K562 (cell line): ENCODE measurements at regions not wholly inside any gene's neighbourhood (a gene's known extent, or its start where the extent isn't known, plus 50 kb on each side); places are given as distances from the start of the nearest gene placed in this dataset.

ENCODE experiments used
- ATAC-seq: fragments of 200-7000 bp; cut with Tn5 transposase; 3 replicates; pipeline ENCODE4 v1.9.1; 2020; ENCODE audit warnings: moderate library complexity
- BruUV-seq: library from RNA; stranded (reverse); fragments of 400-500 nt; replicated peaks from 2 replicates; lab custom pipeline; 2021; lab: Mats Ljungman, UMichigan
- CTCF ChIA-PET: fragments of 300-600 bp; formaldehyde crosslinking; extraction: SDS; loops from one replicate; lab custom pipeline; 2021; ENCODE audit warnings: low intra/inter-chr PET ratio; lab: Yijun Ruan, JAX
- POLR2A ChIA-PET: fragments of 300-600, 350-650 bp; sonication (Branson Sonifier 250); formaldehyde crosslinking; extraction: SDS; loops from one replicate; lab custom pipeline; 2021; ENCODE audit warnings: antibody characterized with exemption, inconsistent platforms; lab: Yijun Ruan, JAX
- DNase-seq, 4 experiments: peaks; one replicate each; pipeline versions ENCODE4 v3.0.0 to v3.0.0-alpha.2; 2011 to 2018; ENCODE audit warnings: low spot score in 3 of 4, mixed read lengths in 3 of 4; ENCODE audit errors: extremely low read depth in 1 of 4
- FAIRE-seq: peaks from 2 replicates; lab custom pipeline; 2011; peaks lifted over from hg19 to GRCh38; lab: Jason Lieb, UNC
- H2AFZ ChIP-seq: 2 replicates; pipeline ENCODE4 v1.6.0; 2011; ENCODE audit warnings: low read depth, low read length, control low read depth, inconsistent platforms
- H3K27ac ChIP-seq: fragments of 200-600 bp; 3 replicates; pipeline ENCODE4 v1.8.0; 2011; ENCODE audit warnings: low read depth, mild to moderate bottlenecking, control low read depth, inconsistent platforms, low read length, moderate library complexity, mixed read lengths; ENCODE audit errors: extremely low read depth
- H3K27me3 ChIP-seq, 2 experiments: fragments of 300-600 bp in 1 of 2; 2 replicates in 1 of 2; 3 replicates in 1 of 2; pipeline versions ENCODE4 v1.6.0 to v1.8.0; 2011; ENCODE audit warnings: inconsistent platforms in 2 of 2, low read length in 2 of 2, mild to moderate bottlenecking in 1 of 2, mixed read lengths in 1 of 2, moderate library complexity in 1 of 2; ENCODE audit not compliant: control insufficient read depth in 2 of 2, insufficient read depth in 2 of 2
- H3K36me3 ChIP-seq: fragments of 300-600 bp; 3 replicates; pipeline ENCODE4 v1.8.0; 2011; ENCODE audit warnings: mild to moderate bottlenecking, low read length, inconsistent platforms; ENCODE audit not compliant: control insufficient read depth, insufficient read depth
- H3K4me1 ChIP-seq, 2 experiments: fragments of 200-600 bp in 1 of 2; replicated peaks in 1 of 2; 2 replicates in 1 of 2; 3 replicates in 1 of 2; pipeline versions ENCODE4 v1.5.1 to v1.8.0; 2011; ENCODE audit warnings: inconsistent platforms in 2 of 2, low read length in 2 of 2, mild to moderate bottlenecking in 1 of 2, mixed read lengths in 1 of 2, moderate library complexity in 1 of 2; ENCODE audit not compliant: control insufficient read depth in 2 of 2, insufficient read depth in 2 of 2
- H3K4me2 ChIP-seq: 2 replicates; pipeline ENCODE4 v1.6.1; 2011; ENCODE audit warnings: low read length, control low read depth, inconsistent platforms, mixed read lengths; ENCODE audit not compliant: insufficient read depth
- H3K4me3 ChIP-seq: fragments of 200-600 bp; sonication (generic), shearing (Covaris generic); 2 replicates; pipeline ENCODE4 v1.5.1; 2016; ENCODE audit warnings: control low read depth, inconsistent platforms
- H3K79me2 ChIP-seq: fragments of 200-600 bp; 3 replicates; pipeline ENCODE4 v1.8.0; 2011; ENCODE audit warnings: low read length, inconsistent platforms; ENCODE audit not compliant: control insufficient read depth, insufficient read depth
- H3K9ac ChIP-seq, 2 experiments: 2 replicates each; pipeline versions ENCODE4 v1.6.0 to v1.6.1; 2011; ENCODE audit warnings: low read depth in 2 of 2, low read length in 2 of 2, control low read depth in 1 of 2, inconsistent platforms in 1 of 2, mild to moderate bottlenecking in 1 of 2, mixed read lengths in 1 of 2; ENCODE audit not compliant: insufficient read depth in 1 of 2
- H3K9me1 ChIP-seq: one replicate; pipeline ENCODE4 v1.6.0; 2011; ENCODE audit warnings: inconsistent platforms, mild to moderate bottlenecking, low read length, moderate library complexity; ENCODE audit not compliant: control insufficient read depth, insufficient read depth
- H3K9me3 ChIP-seq: replicated peaks from 2 replicates; pipeline ENCODE4 v1.5.1; 2011; ENCODE audit warnings: low read depth, low read length, inconsistent platforms; ENCODE audit not compliant: control insufficient read depth, insufficient read depth
- H4K20me1 ChIP-seq: replicated peaks from 2 replicates; pipeline ENCODE4 v1.6.1; 2011; ENCODE audit warnings: low read length, inconsistent platforms, mixed read lengths; ENCODE audit not compliant: control insufficient read depth, insufficient read depth
- C11orf30 ChIP-seq: fragments of 450-650 bp; IDR thresholded peaks from 2 replicates; pipeline ENCODE4 v1.6.1; 2016; ENCODE audit warnings: low read depth, mild to moderate bottlenecking
- DACH1 ChIP-seq: fragments of 450-650 bp; IDR thresholded peaks from 2 replicates; pipeline ENCODE4 v1.6.1; 2018; ENCODE audit not compliant: partially characterized antibody
- POLR3A ChIP-seq: IDR thresholded peaks from 2 replicates; pipeline ENCODE4 v1.6.1; 2011; ENCODE audit warnings: borderline replicate concordance, mild to moderate bottlenecking, moderate library complexity; ENCODE audit not compliant: insufficient read length, insufficient read depth; ENCODE audit errors: extremely low read depth
- SETDB1 ChIP-seq: IDR thresholded peaks from one replicate; pipeline ENCODE4 v1.6.1; 2012; ENCODE audit warnings: low read length, control low read depth, inconsistent platforms
- ZNF324 ChIP-seq: fragments of 250-450 bp; sonication (Bioruptor Pico); IDR thresholded peaks from 2 replicates; pipeline ENCODE4 v1.4.0; 2020; ENCODE audit warnings: mild to moderate bottlenecking
- ZNF436 ChIP-seq: fragments of 250-450, 450-650 bp; sonication (Bioruptor Pico); formaldehyde crosslinking; IDR thresholded peaks from 2 replicates; pipeline ENCODE4 v1.7.0; 2020; ENCODE audit warnings: mild to moderate bottlenecking
- ZNF507 ChIP-seq: conservative IDR thresholded peaks from 2 replicates; pipeline ENCODE4 v1.6.1; 2017; ENCODE audit warnings: missing genetic modification characterization, missing compliant biosample characterization
- WGBS: fragments of 100-300 bp; shearing (Covaris generic); methylation state at CpG from one replicate; pipeline ENCODE4 v1.1.6; 2016; ENCODE audit warnings: low coverage, mixed read lengths; ENCODE audit not compliant: insufficient coverage; ENCODE audit errors: missing lambda C conversion rate; 5-methylcytosine and 5-hydroxymethylcytosine counted together
- in situ Hi-C: fragments of 300-500 bp; cut with MboI; formaldehyde crosslinking; loops from 4 replicates; pipeline ENCODE4 v1.15.0; 2018; ENCODE audit warnings: inconsistent platforms, mixed read lengths
- intact Hi-C: fragments of 100-400 bp; cut with micrococcal nuclease; formaldehyde crosslinking; loops from 2 replicates; pipeline ENCODE4 v1.14.2; 2022
- TF ChIP-seq, protein P1 (sequence below): fragments of 250-450 bp; sonication (Bioruptor Pico); IDR thresholded peaks from 2 replicates; pipeline ENCODE4 v1.8.0; 2021; ENCODE audit warnings: moderate library complexity, mild to moderate bottlenecking, inconsistent platforms
- TF ChIP-seq, protein P2 (sequence below): fragments of 250-450 bp; sonication (Bioruptor Pico); IDR thresholded peaks from 2 replicates; pipeline ENCODE4 v1.5.0; 2021; ENCODE audit warnings: mild to moderate bottlenecking, moderate library complexity

DNA sequence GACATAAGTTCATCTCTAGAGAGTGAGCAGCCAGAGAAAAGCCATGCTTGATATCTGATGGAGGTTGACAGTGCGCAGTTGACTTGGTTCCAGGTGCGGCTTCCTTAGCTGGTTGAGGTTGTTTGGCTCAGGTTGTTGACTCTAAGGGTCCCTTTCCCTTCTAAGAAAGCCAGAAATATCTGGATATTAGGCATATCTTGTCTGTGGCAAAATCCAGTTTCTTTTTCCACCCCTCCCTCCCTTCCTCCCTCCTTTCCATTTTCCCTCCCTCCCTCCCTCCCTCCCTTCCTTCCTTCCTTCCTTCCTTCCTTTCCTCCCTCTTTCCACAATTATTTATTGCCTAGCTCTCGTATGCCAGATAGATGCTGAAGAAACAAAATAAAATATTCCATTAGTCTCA, 82.6 kb upstream of the TNP1 start:
- Histone ChIP-seq H3K9ac (no peak overlapping the region), H3K4me1 (0 out of 5 replicates have a peak, but pooled peaks cover 0 to under 1% of the 10 kb centered on the region in 2 experiments), H3K4me2 (no peak overlapping the region), H3K9me1 (no peaks in the 10 kb centered on the region), H3K4me3 (no peak overlapping the region), H3K9me3 (no peaks in the 10 kb centered on the region), H3K36me3 (no peaks in the 10 kb centered on the region), H2AFZ (no peak overlapping the region), H3K27me3 (no peaks in the 10 kb centered on the region), H3K27ac (no peak overlapping the region), H3K79me2 (no peaks in the 10 kb centered on the region), H4K20me1 (no peaks in the 10 kb centered on the region)
- ATAC-seq: no peak
- no peak for DNase-seq
- no TSS peak for BruUV-seq
- POLR2A ChIA-PET: no interaction called here
- CTCF ChIA-PET: no interaction called here
- no peak for FAIRE-seq
- 10% methylated on average over 3 of the region's 3 CpGs for WGBS
- in situ Hi-C loops (no loop called here), intact Hi-C loops (no loop called here)
- no peak for TF ChIP-seq SETDB1
- no peak for TF ChIP-seq C11orf30
- TF ChIP-seq, protein P1, sequence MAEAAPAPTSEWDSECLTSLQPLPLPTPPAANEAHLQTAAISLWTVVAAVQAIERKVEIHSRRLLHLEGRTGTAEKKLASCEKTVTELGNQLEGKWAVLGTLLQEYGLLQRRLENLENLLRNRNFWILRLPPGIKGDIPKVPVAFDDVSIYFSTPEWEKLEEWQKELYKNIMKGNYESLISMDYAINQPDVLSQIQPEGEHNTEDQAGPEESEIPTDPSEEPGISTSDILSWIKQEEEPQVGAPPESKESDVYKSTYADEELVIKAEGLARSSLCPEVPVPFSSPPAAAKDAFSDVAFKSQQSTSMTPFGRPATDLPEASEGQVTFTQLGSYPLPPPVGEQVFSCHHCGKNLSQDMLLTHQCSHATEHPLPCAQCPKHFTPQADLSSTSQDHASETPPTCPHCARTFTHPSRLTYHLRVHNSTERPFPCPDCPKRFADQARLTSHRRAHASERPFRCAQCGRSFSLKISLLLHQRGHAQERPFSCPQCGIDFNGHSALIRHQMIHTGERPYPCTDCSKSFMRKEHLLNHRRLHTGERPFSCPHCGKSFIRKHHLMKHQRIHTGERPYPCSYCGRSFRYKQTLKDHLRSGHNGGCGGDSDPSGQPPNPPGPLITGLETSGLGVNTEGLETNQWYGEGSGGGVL (CRISPR knock-in tag): no peak
- no peak for TF ChIP-seq DACH1
- no peak for TF ChIP-seq ZNF436
- no peak for TF ChIP-seq POLR3A
- TF ChIP-seq, protein P2, sequence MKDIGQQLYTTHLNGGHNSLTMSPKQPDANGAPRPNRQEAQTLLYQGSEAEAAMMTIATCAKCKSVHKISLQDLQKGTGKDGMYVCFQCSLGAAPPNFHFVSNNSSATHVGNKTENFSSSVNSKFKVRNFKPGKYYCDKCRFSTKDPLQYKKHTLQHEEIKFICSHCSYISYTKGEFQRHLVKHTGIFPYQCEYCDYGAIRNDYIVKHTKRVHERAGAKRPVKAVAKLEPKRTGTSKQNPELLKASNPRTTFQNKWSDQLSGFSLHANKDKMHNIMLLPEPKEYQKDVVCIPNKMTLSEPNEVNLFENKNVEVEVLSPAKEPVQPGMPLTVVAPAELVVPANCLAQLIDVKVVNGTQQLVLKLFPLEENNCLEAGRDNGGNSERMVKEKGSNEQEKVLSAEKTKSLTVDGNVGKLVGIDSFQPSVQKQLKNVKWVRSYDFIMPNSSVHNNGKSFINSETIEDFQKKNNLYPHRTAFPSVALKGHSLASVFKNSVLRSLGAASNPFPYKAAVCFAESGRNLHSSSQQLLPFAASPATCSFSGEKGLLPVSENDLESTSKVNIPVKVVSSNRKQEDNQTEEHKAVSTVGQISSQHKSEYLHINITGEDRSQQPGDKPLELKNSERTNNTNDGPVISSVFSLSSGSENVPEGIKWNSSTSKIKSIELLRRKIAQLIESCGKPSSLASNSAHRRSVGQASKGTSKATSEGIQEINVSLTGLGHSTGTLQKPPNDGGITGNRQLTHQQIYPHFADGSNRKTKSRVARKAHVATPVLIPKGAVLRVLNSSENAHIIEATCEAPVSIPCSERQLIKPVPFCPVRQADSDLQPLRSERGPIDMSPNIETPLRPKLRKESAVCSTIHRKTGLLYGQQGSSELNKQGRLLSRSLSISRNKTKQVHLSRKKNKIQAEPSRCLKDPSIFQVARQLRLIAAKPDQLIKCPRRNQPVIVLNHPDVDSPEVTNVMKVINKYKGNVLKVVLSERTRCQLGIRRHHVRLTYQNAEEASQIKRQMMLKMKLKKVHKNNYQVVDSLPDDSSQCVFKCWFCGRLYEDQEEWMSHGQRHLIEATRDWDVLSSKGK (CRISPR knock-in tag): no peak
- TF ChIP-seq ZNF324 (CRISPR knock-in tag): no peak
- no peak for TF ChIP-seq ZNF507
